HUES48 (cell line): ENCODE measurements at regions not wholly inside any gene's neighbourhood (a gene's known extent, or its start where the extent isn't known, plus 50 kb on each side); places are given as distances from the start of the nearest gene placed in this dataset.

Source experiments
- H3K27ac ChIP-seq: one replicate; pipeline ENCODE4 v1.7.0; 2013; ENCODE audit warnings: low read depth, low read length, inconsistent platforms
- H3K27me3 ChIP-seq: 2 replicates; pipeline ENCODE4 v1.6.1; 2013; ENCODE audit warnings: mild to moderate bottlenecking, low read length; ENCODE audit not compliant: control insufficient read depth, insufficient read depth
- H3K36me3 ChIP-seq: 2 replicates; pipeline ENCODE4 v1.6.1; 2013; ENCODE audit warnings: low read length; ENCODE audit not compliant: control insufficient read depth, insufficient read depth
- H3K4me1 ChIP-seq: 2 replicates; pipeline ENCODE4 v1.6.1; 2013; ENCODE audit warnings: mild to moderate bottlenecking, low read length; ENCODE audit not compliant: control insufficient read depth, insufficient read depth
- H3K4me3 ChIP-seq: 2 replicates; pipeline ENCODE4 v1.5.1; 2013; ENCODE audit warnings: mild to moderate bottlenecking, low read depth, low read length
- H3K9ac ChIP-seq: 2 replicates; pipeline ENCODE4 v1.6.1; 2013; ENCODE audit warnings: mild to moderate bottlenecking, low read depth, low read length, moderate library complexity
- H3K9me3 ChIP-seq: 2 replicates; pipeline ENCODE4 v1.6.1; 2013; ENCODE audit warnings: low read length; ENCODE audit not compliant: control insufficient read depth, insufficient read depth

DNA sequence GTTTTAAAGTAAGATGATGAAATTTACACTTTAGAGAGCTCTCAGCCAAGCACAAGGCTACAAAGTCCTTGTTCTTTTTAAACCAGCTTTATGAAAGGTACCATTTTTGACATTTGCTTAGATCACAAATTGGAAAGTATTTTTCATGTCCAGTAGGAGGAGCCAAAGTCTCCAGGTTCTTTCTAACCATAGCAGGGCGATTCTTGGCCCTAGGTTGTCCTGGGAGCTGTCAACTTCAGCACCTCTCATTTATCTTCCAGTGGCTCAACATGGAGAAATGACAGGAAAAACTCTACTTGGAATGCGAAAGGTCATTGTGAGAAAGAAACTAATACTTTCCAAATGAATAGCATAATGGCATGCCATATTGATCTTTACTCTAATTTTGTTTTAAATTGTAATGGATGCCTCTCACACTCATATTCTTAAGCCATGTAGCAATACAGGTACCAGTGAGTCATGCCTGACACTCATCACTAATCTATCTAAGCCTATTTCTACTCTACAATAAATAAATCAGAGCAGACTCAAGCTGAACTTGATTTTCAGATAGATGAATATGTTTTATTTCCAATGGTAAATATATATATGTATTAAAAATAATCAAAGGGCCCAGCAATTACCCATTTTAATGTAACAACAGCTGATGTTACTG is 919.1 kb upstream of the EEF2KMT start:
- H3K36me3 ChIP-seq = no peaks in the 10 kb centered on the region
- H3K27ac ChIP-seq = no peak overlapping the region
- H3K4me3 ChIP-seq = no peak overlapping the region
- no peaks in the 10 kb centered on the region for H3K9me3 ChIP-seq
- H3K27me3 ChIP-seq = peaks cover 47% of the 10 kb centered on the region
- H3K9ac ChIP-seq = no peak overlapping the region
- H3K4me1 ChIP-seq = no peaks in the 10 kb centered on the region

DNA sequence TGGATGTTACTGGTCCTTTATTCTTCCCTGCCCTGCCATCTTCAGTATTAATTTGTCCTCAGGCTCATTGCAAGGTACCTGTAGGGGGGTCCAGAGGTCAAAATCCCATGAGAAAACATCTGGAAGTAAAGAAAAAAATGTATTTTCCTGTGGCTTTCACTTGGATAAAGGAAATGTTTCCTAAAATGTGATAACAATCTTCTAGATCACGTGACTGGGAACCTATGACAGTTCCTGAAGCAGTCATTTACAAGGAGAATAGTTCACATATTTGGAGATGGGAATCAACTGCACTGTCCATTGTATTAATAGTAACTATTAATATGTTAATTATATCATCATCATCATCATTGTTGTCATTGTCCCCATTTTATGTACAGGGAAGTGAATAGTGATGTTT is 915.1 kb upstream of the EEF2KMT start:
- peaks cover 7% of the 10 kb centered on the region for H3K27me3 ChIP-seq
- H3K9ac ChIP-seq = no peak overlapping the region
- H3K27ac ChIP-seq = no peak overlapping the region
- H3K36me3 ChIP-seq = no peaks in the 10 kb centered on the region
- no peaks in the 10 kb centered on the region for H3K4me1 ChIP-seq
- no peak overlapping the region for H3K4me3 ChIP-seq
- no peaks in the 10 kb centered on the region for H3K9me3 ChIP-seq

DNA sequence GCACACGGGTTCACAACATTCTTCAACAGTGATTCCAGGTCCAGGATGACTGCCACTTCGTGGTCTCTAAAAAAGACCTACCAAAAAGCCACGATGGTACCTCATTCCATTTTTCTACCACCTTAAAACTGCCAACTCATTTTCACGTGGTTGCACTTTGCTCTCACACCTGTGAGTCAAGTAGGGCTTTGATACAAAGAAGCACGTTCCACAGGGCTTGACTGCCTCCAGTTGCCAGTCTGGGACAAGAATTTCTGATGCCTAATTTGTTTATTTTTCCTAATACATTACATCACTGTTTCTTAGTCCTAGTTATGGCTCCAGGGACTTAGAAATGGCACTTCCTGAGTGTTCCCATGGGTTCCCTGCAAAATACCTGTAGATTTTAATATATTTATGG is 911.6 kb upstream of the EEF2KMT start:
- Histone ChIP-seq H3K9ac (no peak overlapping the region), H3K9me3 (no peaks in the 10 kb centered on the region), H3K36me3 (no peaks in the 10 kb centered on the region), H3K27me3 (no peaks in the 10 kb centered on the region), H3K4me1 (peaks cover 4% of the 10 kb centered on the region), H3K4me3 (no peak overlapping the region), H3K27ac (no peak overlapping the region)

DNA sequence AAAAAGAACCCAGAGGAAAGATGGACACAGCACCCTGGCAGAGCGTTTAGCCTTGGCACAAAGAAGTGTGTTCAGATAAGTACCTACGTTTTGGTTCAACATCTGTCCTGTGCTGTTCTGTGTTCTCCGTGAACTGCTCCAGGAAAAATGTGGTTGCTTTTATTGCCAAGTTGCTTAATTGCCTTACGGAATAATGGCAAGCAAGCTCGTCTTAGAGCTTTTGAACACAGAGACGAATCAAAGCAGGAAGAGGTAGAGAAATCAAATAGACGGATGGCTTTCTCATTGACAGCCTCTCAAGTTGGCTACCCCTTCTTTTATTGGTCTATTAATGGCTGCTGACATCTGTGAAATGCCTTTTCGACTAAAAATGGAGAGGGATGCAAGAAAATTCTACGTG is 911.1 kb upstream of the EEF2KMT start:
- Histone ChIP-seq H3K9ac (no peak overlapping the region), H3K4me1 (peaks cover 4% of the 10 kb centered on the region), H3K4me3 (no peak overlapping the region), H3K9me3 (no peaks in the 10 kb centered on the region), H3K27me3 (no peaks in the 10 kb centered on the region), H3K27ac (no peak overlapping the region), H3K36me3 (no peaks in the 10 kb centered on the region)

DNA sequence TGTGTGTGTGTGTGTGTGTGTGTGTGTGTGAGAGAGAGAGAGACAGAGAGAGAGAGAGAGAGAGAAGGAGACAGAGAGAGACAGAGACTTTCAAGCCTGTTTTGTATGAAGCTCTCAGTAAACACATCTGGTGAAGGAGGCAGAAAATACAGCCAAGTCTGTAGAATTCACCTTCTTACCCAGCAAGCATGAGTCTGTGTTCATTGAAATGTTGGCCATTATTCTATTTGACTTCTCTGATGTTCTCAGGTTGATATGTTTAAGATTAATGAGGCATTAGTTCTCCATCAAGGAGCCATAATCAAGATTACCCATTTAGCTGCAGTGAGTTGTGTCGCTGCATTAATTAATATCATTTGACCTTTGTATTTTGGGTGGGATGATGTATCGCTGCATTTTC is 895.8 kb upstream of the EEF2KMT start:
- no peaks in the 10 kb centered on the region for H3K27me3 ChIP-seq
- H3K27ac ChIP-seq = no peak overlapping the region
- no peaks in the 10 kb centered on the region for H3K9me3 ChIP-seq
- no peaks in the 10 kb centered on the region for H3K4me1 ChIP-seq
- no peaks in the 10 kb centered on the region for H3K36me3 ChIP-seq
- no peak overlapping the region for H3K9ac ChIP-seq
- no peak overlapping the region for H3K4me3 ChIP-seq

DNA sequence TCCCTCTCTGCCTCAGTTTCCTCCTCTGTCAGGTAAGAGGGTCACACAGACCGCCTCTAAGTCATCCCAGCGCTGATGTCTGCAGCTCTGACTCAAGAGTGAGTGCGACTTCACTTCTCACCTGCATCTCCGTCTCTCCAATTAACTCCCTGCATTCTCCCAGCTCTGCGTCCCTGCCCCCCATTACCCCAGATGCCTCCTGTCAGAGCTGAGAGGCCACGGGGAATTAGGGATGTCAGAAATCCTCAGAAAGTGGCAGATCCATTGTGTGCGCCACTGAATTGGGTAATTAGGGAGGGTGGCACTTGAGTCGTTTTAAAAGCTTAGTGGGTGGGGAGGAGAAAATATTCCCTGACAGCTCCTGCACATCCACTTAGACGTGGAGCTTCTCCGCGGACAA is 885.4 kb upstream of the EEF2KMT start:
- H3K9me3 ChIP-seq = no peaks in the 10 kb centered on the region
- H3K36me3 ChIP-seq = no peaks in the 10 kb centered on the region
- no peak overlapping the region for H3K27ac ChIP-seq
- no peaks in the 10 kb centered on the region for H3K27me3 ChIP-seq
- no peak overlapping the region for H3K9ac ChIP-seq
- peaks cover 26% of the 10 kb centered on the region for H3K4me1 ChIP-seq
- no peak overlapping the region for H3K4me3 ChIP-seq

DNA sequence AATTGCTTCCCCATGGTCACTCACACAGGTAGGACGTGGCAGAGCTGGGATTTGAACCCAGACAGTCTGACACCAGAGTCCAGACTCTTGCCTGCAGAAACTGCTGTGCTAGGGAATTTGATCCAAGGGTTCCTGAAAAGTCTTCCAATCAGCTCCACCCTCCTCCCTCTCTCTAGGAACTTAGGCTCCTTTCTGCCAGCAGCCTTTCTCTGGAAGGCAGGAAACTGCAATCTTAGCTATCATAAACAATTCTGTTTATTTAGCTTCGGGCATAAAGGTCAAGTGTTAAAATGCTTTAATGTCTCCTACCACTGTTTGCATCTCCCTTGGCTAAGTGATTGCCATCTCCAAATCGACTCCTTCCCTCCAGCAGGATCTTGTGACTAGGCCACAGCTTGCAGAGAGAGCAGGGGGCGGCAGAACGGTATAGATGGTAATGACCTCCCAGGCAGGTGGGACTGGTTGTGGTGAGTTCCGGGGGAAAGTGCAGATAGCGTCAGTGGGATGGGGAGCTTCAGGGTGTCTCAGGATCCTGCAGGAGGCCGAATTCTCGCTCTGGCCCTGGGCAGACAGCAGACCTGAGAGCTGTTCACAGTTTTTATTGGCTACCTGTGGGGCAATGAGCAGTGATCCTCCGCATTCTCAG is 882.4 kb upstream of the EEF2KMT start:
- no peaks in the 10 kb centered on the region for H3K36me3 ChIP-seq
- peaks cover 26% of the 10 kb centered on the region for H3K4me1 ChIP-seq
- H3K9ac ChIP-seq = no peak overlapping the region
- H3K27ac ChIP-seq = no peak overlapping the region
- no peaks in the 10 kb centered on the region for H3K27me3 ChIP-seq
- H3K4me3 ChIP-seq = no peak overlapping the region
- no peaks in the 10 kb centered on the region for H3K9me3 ChIP-seq

DNA sequence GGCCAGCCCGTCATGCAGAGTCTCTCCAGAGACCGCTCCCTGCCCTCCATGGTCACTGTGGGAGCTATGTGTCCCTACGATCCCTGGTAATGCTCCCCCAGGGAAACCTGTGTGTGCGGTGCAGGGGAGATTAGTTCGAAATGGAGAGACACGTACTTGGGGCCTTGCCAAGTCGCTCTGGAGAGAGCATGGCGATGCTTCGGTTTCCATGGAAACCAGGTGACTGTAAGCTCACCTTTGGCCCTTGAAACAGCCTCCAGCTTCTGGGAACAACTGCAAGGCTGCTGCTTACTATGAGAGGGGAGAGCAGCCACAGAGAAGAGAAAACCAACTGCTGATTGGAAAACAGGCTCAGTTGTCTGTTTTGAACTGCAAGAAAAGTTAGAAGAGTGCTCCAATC is 879.7 kb upstream of the EEF2KMT start:
- Histone ChIP-seq H3K27ac (no peak overlapping the region), H3K36me3 (no peaks in the 10 kb centered on the region), H3K27me3 (no peaks in the 10 kb centered on the region), H3K9ac (no peak overlapping the region), H3K4me1 (peaks cover 11% of the 10 kb centered on the region), H3K4me3 (no peak overlapping the region), H3K9me3 (no peaks in the 10 kb centered on the region)

DNA sequence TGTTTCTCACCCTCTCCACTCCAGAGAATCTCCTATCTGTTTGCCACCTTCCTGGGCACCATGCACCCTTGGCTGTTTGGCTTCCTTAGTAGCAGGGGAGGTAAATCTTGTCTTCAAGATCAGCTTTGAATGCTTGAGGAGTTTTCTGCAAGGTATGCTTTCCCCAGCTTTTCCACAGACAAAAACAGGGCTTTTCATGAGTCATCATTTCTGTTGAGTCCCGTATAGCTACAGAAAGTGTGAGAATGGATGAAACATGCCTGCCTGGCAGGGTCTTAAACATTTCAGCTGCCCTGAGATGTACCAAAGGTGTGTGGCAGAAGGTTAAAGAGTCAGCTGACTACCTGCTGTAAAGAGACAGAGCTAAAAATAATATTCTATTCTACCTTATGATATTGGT is 875.2 kb upstream of the EEF2KMT start:
- Histone ChIP-seq H3K9me3 (no peaks in the 10 kb centered on the region), H3K27me3 (no peaks in the 10 kb centered on the region), H3K36me3 (no peaks in the 10 kb centered on the region), H3K4me1 (no peaks in the 10 kb centered on the region), H3K9ac (no peak overlapping the region), H3K27ac (no peak overlapping the region), H3K4me3 (no peak overlapping the region)

DNA sequence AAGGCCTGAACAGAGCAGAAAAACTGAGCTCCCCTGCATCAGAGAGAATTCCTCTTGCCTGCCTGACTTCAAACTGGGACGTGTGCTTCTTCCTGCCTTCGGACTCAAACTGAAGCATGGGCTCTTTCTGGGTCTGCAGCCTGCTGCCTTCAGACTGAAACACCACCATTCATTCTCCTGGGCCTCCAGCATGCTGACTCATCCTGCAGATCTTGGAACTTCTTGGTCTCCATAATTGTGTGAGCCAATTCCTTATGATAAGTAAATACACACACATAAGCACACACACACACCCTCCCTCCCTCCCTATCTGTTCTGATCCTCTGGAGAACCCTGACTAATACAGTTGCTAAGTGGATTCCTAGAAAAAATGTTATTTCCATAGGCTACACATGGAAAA is 874.3 kb upstream of the EEF2KMT start:
- H3K4me3 ChIP-seq = no peak overlapping the region
- no peaks in the 10 kb centered on the region for H3K4me1 ChIP-seq
- no peaks in the 10 kb centered on the region for H3K27me3 ChIP-seq
- no peaks in the 10 kb centered on the region for H3K36me3 ChIP-seq
- H3K27ac ChIP-seq = no peak overlapping the region
- H3K9ac ChIP-seq = no peak overlapping the region
- H3K9me3 ChIP-seq = no peaks in the 10 kb centered on the region

DNA sequence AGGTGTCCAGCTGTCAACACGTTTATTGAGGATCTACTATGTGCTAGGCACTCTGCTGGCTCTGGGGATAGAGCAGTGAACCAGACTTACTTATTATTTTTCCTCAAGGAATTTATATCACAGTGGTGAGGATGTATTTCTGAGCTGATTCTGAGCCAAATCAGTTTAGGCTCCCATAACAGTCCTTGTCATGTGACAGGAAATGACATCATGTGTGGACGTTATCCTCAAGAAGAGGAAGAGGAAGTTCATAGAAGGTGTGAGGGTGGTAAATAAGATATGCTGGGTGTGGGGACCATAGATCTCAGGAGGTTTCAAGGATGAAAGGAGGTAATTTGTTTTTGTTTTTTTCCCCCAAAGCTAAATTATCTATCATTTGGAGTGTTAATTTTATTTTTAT is 873.5 kb upstream of the EEF2KMT start:
- H3K9ac ChIP-seq = no peak overlapping the region
- H3K27me3 ChIP-seq = no peaks in the 10 kb centered on the region
- H3K9me3 ChIP-seq = no peaks in the 10 kb centered on the region
- peaks cover 5% of the 10 kb centered on the region; the same call in 1 of the 2 replicates for H3K4me1 ChIP-seq
- no peaks in the 10 kb centered on the region for H3K36me3 ChIP-seq
- no peak overlapping the region for H3K4me3 ChIP-seq
- H3K27ac ChIP-seq = no peak overlapping the region
